PC-9 (cell line): ENCODE measurements at regions not wholly inside any gene's neighbourhood (a gene's known extent, or its start where the extent isn't known, plus 50 kb on each side); places are given as distances from the start of the nearest gene placed in this dataset.

Experiments
- BruUV-seq: library from RNA; stranded (reverse); fragments of 400-500 nt; replicated peaks from 2 replicates; lab custom pipeline; 2021; lab: Mats Ljungman, UMichigan
- CTCF ChIA-PET: fragments of 300-600 bp; sonication (Branson Sonifier 250); formaldehyde crosslinking; loops from one replicate; lab custom pipeline; 2022; ENCODE audit warnings: antibody characterized with exemption; lab: Charles Lee
- POLR2A ChIA-PET: fragments of 300-600 bp; sonication (Branson Sonifier 250); formaldehyde crosslinking; loops from one replicate; lab custom pipeline; 2022; ENCODE audit warnings: antibody characterized with exemption; ENCODE audit not compliant: unreplicated experiment; lab: Charles Lee
- DNase-seq, 2 experiments: peaks; one replicate each; pipeline versions ENCODE4 v3.0.0 to v3.0.0-alpha.2; 2015 to 2022; ENCODE audit warnings: mixed read lengths in 1 of 2
- H2AFZ ChIP-seq: fragments of 200-600 bp; sonication (generic); 2 replicates; pipeline ENCODE4 v1.8.1; 2017; ENCODE audit warnings: antibody characterized with exemption
- H3F3A ChIP-seq: fragments of 200-600 bp; sonication (generic); 2 replicates; pipeline ENCODE4 v1.8.1; 2017; ENCODE audit warnings: antibody characterized with exemption, mild to moderate bottlenecking, low read depth; ENCODE audit not compliant: insufficient read depth
- H3K27ac ChIP-seq: fragments of 200-600 bp; sonication (generic); 2 replicates; pipeline ENCODE4 v1.6.1; 2016; ENCODE audit warnings: mixed run types
- H3K27me3 ChIP-seq: fragments of 200-600 bp; sonication (generic); 2 replicates; pipeline ENCODE4 v1.6.1; 2016; ENCODE audit warnings: low read depth, mixed run types; ENCODE audit not compliant: insufficient read depth
- H3K36me3 ChIP-seq: fragments of 200-600 bp; sonication (generic); 2 replicates; pipeline ENCODE4 v1.6.1; 2016; ENCODE audit warnings: low read depth, mixed run types
- H3K4me1 ChIP-seq: fragments of 200-600 bp; sonication (generic); replicated peaks from 2 replicates; pipeline ENCODE4 v1.6.1; 2016; ENCODE audit warnings: mixed run types; ENCODE audit not compliant: insufficient read depth
- H3K4me2 ChIP-seq: fragments of 200-600 bp; sonication (generic); 2 replicates; pipeline ENCODE4 v1.6.1; 2017; ENCODE audit warnings: mixed run types
- H3K4me3 ChIP-seq: fragments of 200-600 bp; sonication (generic); 2 replicates; pipeline ENCODE4 v1.6.1; 2016; ENCODE audit warnings: mixed run types
- H3K79me2 ChIP-seq: fragments of 200-600 bp; sonication (generic); 2 replicates; pipeline ENCODE4 v1.6.1; 2017; ENCODE audit warnings: low read depth, mixed run types
- H3K9me2 ChIP-seq: fragments of 200-600 bp; sonication (generic); 2 replicates; pipeline ENCODE4 v1.8.1; 2017; ENCODE audit warnings: mild to moderate bottlenecking; ENCODE audit not compliant: insufficient read depth
- H3K9me3 ChIP-seq: fragments of 200-600 bp; sonication (generic); 2 replicates; pipeline ENCODE4 v1.8.1; 2016; ENCODE audit warnings: low read depth; ENCODE audit not compliant: insufficient read depth
- H4K20me1 ChIP-seq: fragments of 200-600 bp; sonication (generic); 2 replicates; pipeline ENCODE4 v1.8.1; 2017; ENCODE audit not compliant: insufficient read depth
- CTCF ChIP-seq: fragments of 200-600 bp; sonication (generic); conservative IDR thresholded peaks from 2 replicates; pipeline ENCODE4 v1.6.1; 2017; ENCODE audit warnings: mixed run types, antibody characterized with exemption, mild to moderate bottlenecking, moderate library complexity
- EZH2 ChIP-seq: fragments of 200-600 bp; sonication (generic); IDR thresholded peaks from 2 replicates; pipeline ENCODE4 v1.8.0; 2017; ENCODE audit warnings: antibody characterized with exemption, low read depth
- intact Hi-C: fragments of 100-400 bp; cut with micrococcal nuclease; formaldehyde crosslinking; loops from one replicate; pipeline ENCODE4 v1.10.0; 2022; ENCODE audit not compliant: unreplicated experiment

GRCh38 chr6:56718236-56718635 lies 75.5 kb upstream of the DST start:
- Histone ChIP-seq H3F3A (peaks cover 56% of the 10 kb centered on the region), H3K4me3 (no peak overlapping the region), H3K4me1 (peaks cover 62% of the 10 kb centered on the region), H3K79me2 (peaks cover 70% of the 10 kb centered on the region), H3K9me2 (no peaks in the 10 kb centered on the region), H3K27ac (peak overlapping the region; percentile 62), H3K27me3 (no peaks in the 10 kb centered on the region), H3K36me3 (peaks cover 10% of the 10 kb centered on the region; the same call in 1 of the 2 replicates), H3K4me2 (peak overlapping the region; percentile 28), H4K20me1 (no peaks in the 10 kb centered on the region; the same call in 1 of the 2 replicates), H3K9me3 (peaks cover 14% of the 10 kb centered on the region), H2AFZ (no peak overlapping the region)
- ChIA-PET POLR2A (interaction anchor here (0.6 kb wide), 1 partner anchor 72 kb away, joined by 4 read pairs; no protein-coding TSS in a partner anchor), CTCF (no interaction called here)
- TF ChIP-seq EZH2, result no peak
- no peak for TF ChIP-seq CTCF
- BruUV-seq, result no TSS peak
- intact Hi-C loops, result loop anchor here (5.0 to 10.0 kb wide), 3 partner anchors 39 to 597 kb away; partner anchors contain the start of gene PRIM2
- peak in 1 of 2 experiments; percentile 67 for DNase-seq

- H3K36me3 ChIP-seq, result peaks cover 10% of the 10 kb centered on the region; the same call in 1 of the 2 replicates
- no peaks in the 10 kb centered on the region for H3K27me3 ChIP-seq
- H3K9me3 ChIP-seq, result peaks cover 14% of the 10 kb centered on the region
- H3F3A ChIP-seq, result peaks cover 54% of the 10 kb centered on the region
- peak overlapping the region; percentile 85 for H3K27ac ChIP-seq
- BruUV-seq, result no TSS peak
- H3K9me2 ChIP-seq, result no peaks in the 10 kb centered on the region
- peak overlapping the region; percentile 62 for H3K4me2 ChIP-seq
- H3K4me1 ChIP-seq, result peaks cover 74% of the 10 kb centered on the region
- no peak for DNase-seq
- intact Hi-C loops, result loop anchor here (5.0 to 10.0 kb wide), 3 partner anchors 41 to 599 kb away; partner anchors contain the start of gene PRIM2
- ChIA-PET POLR2A (no interaction called here), CTCF (no interaction called here)
- H2AFZ ChIP-seq, result no peak overlapping the region
- H3K79me2 ChIP-seq, result peaks cover 72% of the 10 kb centered on the region
- no peak for TF ChIP-seq EZH2
- H4K20me1 ChIP-seq, result no peaks in the 10 kb centered on the region; the same call in 1 of the 2 replicates
- H3K4me3 ChIP-seq, result 0 out of 2 replicates have a peak overlapping the region, but pooled peaks have one; percentile 23
Observed at GRCh38 chr6:56716229-56716628, 73.5 kb upstream of the DST start.

GRCh38 chr6:56715741-56716140 lies 73.1 kb upstream of the DST start:
- CTCF ChIA-PET, result no interaction called here
- H3F3A ChIP-seq, result peaks cover 54% of the 10 kb centered on the region
- H3K9me3 ChIP-seq, result peaks cover 14% of the 10 kb centered on the region
- H4K20me1 ChIP-seq, result no peaks in the 10 kb centered on the region; the same call in 1 of the 2 replicates
- no peak overlapping the region for H2AFZ ChIP-seq
- BruUV-seq, result no TSS peak
- intact Hi-C loops, result loop anchor here (1.0 to 10.0 kb wide), 5 partner anchors 13 to 599 kb away; partner anchors contain the start of gene PRIM2
- peak overlapping the region; percentile 85 for H3K27ac ChIP-seq
- TF ChIP-seq CTCF (no peak), EZH2 (no peak)
- DNase-seq, result no peak
- 0 out of 2 replicates have a peak overlapping the region, but pooled peaks have one; percentile 23 for H3K4me3 ChIP-seq
- H3K27me3 ChIP-seq, result no peaks in the 10 kb centered on the region
- POLR2A ChIA-PET, result no interaction called here
- H3K4me1 ChIP-seq, result peaks cover 74% of the 10 kb centered on the region
- peak overlapping the region; percentile 62 for H3K4me2 ChIP-seq
- H3K36me3 ChIP-seq, result peaks cover 10% of the 10 kb centered on the region; the same call in 1 of the 2 replicates
- peaks cover 76% of the 10 kb centered on the region for H3K79me2 ChIP-seq
- no peaks in the 10 kb centered on the region for H3K9me2 ChIP-seq
